GM12878 (cell line): ENCODE measurements at regions not wholly inside any gene's neighbourhood (a gene's known extent, or its start where the extent isn't known, plus 50 kb on each side); places are given as distances from the start of the nearest gene placed in this dataset.

Experiments used
- ATAC-seq: fragments of 200-7000 bp; cut with Tn5 transposase; 3 replicates; pipeline ENCODE4 v1.9.1; 2020; ENCODE audit warnings: mild to moderate bottlenecking, moderate library complexity
- BruUV-seq: library from RNA; stranded (reverse); fragments of 400-500 nt; replicated peaks from 2 replicates; lab custom pipeline; 2021; lab: Mats Ljungman, UMichigan
- CTCF ChIA-PET: fragments of 300-600 bp; sonication (Branson Sonifier 250); formaldehyde crosslinking; extraction: SDS; loops from one replicate; lab custom pipeline; 2021; ENCODE audit warnings: inconsistent platforms; lab: Yijun Ruan, JAX
- POLR2A ChIA-PET: fragments of 350-600 bp; formaldehyde crosslinking; extraction: SDS; loops from one replicate; lab custom pipeline; 2021; ENCODE audit warnings: inconsistent platforms; lab: Charles Lee
- RAD21 ChIA-PET: fragments of 300-600 bp; sonication (Branson Sonifier 250); formaldehyde crosslinking; loops from one replicate; lab custom pipeline; 2023; ENCODE audit warnings: antibody characterized with exemption; ENCODE audit not compliant: unreplicated experiment; lab: Charles Lee
- SMC1A ChIA-PET: fragments of 300-600 bp; sonication (Branson Sonifier 250); formaldehyde crosslinking; loops from one replicate; lab custom pipeline; 2023; ENCODE audit not compliant: unreplicated experiment, uncharacterized antibody; lab: Charles Lee
- DNase-seq: peaks from one replicate; pipeline ENCODE4 v3.0.0-alpha.2; 2011; ENCODE audit warnings: low read depth, low spot score
- FAIRE-seq: peaks from 3 replicates; lab custom pipeline; 2011; peaks lifted over from hg19 to GRCh38; lab: Jason Lieb, UNC
- H2AFZ ChIP-seq: 2 replicates; pipeline ENCODE4 v1.6.0; 2011; ENCODE audit warnings: low read depth, low read length, control low read depth; ENCODE audit not compliant: control insufficient read depth
- H3K27ac ChIP-seq: 2 replicates; pipeline ENCODE4 v1.5.1; 2011; ENCODE audit warnings: control low read depth; ENCODE audit not compliant: control insufficient read depth, insufficient read depth
- H3K27me3 ChIP-seq, 2 experiments: replicated peaks in 1 of 2; 2 replicates each; pipeline versions ENCODE4 v1.6.0 to v1.6.1; 2011; ENCODE audit warnings: low read length in 1 of 2; ENCODE audit not compliant: control insufficient read depth in 2 of 2, insufficient read depth in 2 of 2
- H3K36me3 ChIP-seq, 2 experiments: 2 replicates each; pipeline ENCODE4 v1.5.1; 2011; ENCODE audit warnings: low read length in 1 of 2; ENCODE audit not compliant: control insufficient read depth in 2 of 2, insufficient read depth in 2 of 2
- H3K4me1 ChIP-seq: 2 replicates; pipeline ENCODE4 v1.6.1; 2011; ENCODE audit warnings: mild to moderate bottlenecking, low read length, moderate library complexity, mixed read lengths; ENCODE audit not compliant: control insufficient read depth, insufficient read depth
- H3K4me2 ChIP-seq: 2 replicates; pipeline ENCODE4 v1.6.0; 2011; ENCODE audit warnings: control low read depth; ENCODE audit not compliant: control insufficient read depth, insufficient read depth
- H3K4me3 ChIP-seq: fragments of 200-600 bp; sonication (generic); 2 replicates; pipeline ENCODE4 v1.5.1; 2016
- H3K79me2 ChIP-seq: 2 replicates; pipeline ENCODE4 v1.6.0; 2011; ENCODE audit warnings: low read length; ENCODE audit not compliant: control insufficient read depth, insufficient read depth
- H3K9ac ChIP-seq: 2 replicates; pipeline ENCODE4 v1.8.0; 2011; ENCODE audit warnings: low read length, control low read depth, mixed read lengths; ENCODE audit not compliant: control insufficient read depth, insufficient read depth
- H3K9me3 ChIP-seq: replicated peaks from 3 replicates; pipeline ENCODE4 v1.5.1; 2011; ENCODE audit warnings: mild to moderate bottlenecking, low read length; ENCODE audit not compliant: control insufficient read depth, insufficient read depth
- H4K20me1 ChIP-seq: 2 replicates; pipeline ENCODE4 v1.6.0; 2011; ENCODE audit not compliant: control insufficient read depth, insufficient read depth
- BMI1 ChIP-seq: fragments of 450-650 bp; IDR thresholded peaks from 2 replicates; pipeline ENCODE4 v1.6.1; 2016; ENCODE audit warnings: mild to moderate bottlenecking, moderate library complexity, borderline replicate concordance
- CBX5 ChIP-seq: sonication (generic); IDR thresholded peaks from 2 replicates; pipeline ENCODE4 v1.6.1; 2016; ENCODE audit warnings: low read depth, moderate library complexity, mild to moderate bottlenecking, inconsistent platforms
- LARP7 ChIP-seq: fragments of 450-650 bp; IDR thresholded peaks from 2 replicates; pipeline ENCODE4 v1.6.1; 2017; ENCODE audit warnings: mild to moderate bottlenecking
- NFIC ChIP-seq: IDR thresholded peaks from 2 replicates; pipeline ENCODE4 v1.6.1; 2012; ENCODE audit warnings: low read depth, mild to moderate bottlenecking, inconsistent platforms, low read length, moderate library complexity
- SREBF2 ChIP-seq: IDR thresholded peaks from 2 replicates; pipeline ENCODE4 v1.6.1; 2012; ENCODE audit warnings: mild to moderate bottlenecking, low read length
- ZNF24 ChIP-seq: fragments of 450-650 bp; IDR thresholded peaks from 2 replicates; pipeline ENCODE4 v1.6.1; 2017; ENCODE audit warnings: antibody characterized with exemption, mild to moderate bottlenecking
- WGBS: methylation state at CpG from one replicate; pipeline ENCODE4 v1.1.6; 2016; ENCODE audit warnings: low lambda C conversion rate; ENCODE audit not compliant: insufficient replicate concordance, insufficient coverage; ENCODE audit errors: missing lambda C conversion rate; 5-methylcytosine and 5-hydroxymethylcytosine counted together
- in situ Hi-C: fragments of 300-500 bp; cut with MboI; formaldehyde crosslinking; loops from 9 replicates; pipeline ENCODE4 v1.14.3; 2018; ENCODE audit warnings: mixed read lengths
- intact Hi-C: fragments of 100-400 bp; cut with micrococcal nuclease; formaldehyde crosslinking; loops from one replicate; pipeline ENCODE4 v1.14.2; 2022; ENCODE audit not compliant: unreplicated experiment
- TF ChIP-seq, protein P1 (sequence below): fragments of 450-650 bp; IDR thresholded peaks from 2 replicates; pipeline ENCODE4 v1.6.1; 2017; ENCODE audit warnings: mild to moderate bottlenecking, low read depth, inconsistent platforms; ENCODE audit not compliant: poor library complexity, severe bottlenecking
- TF ChIP-seq, protein P2 (sequence below): fragments of 450-650 bp; IDR thresholded peaks from 2 replicates; pipeline ENCODE4 v1.6.1; 2014; ENCODE audit warnings: mild to moderate bottlenecking
- TF ChIP-seq, protein P3 (sequence below): fragments of 450-650 bp; formaldehyde crosslinking; IDR thresholded peaks from 2 replicates; pipeline ENCODE4 v1.4.0; 2022; ENCODE audit warnings: mild to moderate bottlenecking, moderate library complexity

GRCh38 chr7:136275794-136276193, 298.6 kb upstream of the MTPN start (continued):
- TF ChIP-seq, protein P1, sequence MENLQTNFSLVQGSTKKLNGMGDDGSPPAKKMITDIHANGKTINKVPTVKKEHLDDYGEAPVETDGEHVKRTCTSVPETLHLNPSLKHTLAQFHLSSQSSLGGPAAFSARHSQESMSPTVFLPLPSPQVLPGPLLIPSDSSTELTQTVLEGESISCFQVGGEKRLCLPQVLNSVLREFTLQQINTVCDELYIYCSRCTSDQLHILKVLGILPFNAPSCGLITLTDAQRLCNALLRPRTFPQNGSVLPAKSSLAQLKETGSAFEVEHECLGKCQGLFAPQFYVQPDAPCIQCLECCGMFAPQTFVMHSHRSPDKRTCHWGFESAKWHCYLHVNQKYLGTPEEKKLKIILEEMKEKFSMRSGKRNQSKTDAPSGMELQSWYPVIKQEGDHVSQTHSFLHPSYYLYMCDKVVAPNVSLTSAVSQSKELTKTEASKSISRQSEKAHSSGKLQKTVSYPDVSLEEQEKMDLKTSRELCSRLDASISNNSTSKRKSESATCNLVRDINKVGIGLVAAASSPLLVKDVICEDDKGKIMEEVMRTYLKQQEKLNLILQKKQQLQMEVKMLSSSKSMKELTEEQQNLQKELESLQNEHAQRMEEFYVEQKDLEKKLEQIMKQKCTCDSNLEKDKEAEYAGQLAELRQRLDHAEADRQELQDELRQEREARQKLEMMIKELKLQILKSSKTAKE: no peak

- in situ Hi-C loops: no loop called here
- Histone ChIP-seq H3K79me2 (no peaks in the 10 kb centered on the region), H3K4me2 (no peak overlapping the region), H3K27me3 (no peaks in the 10 kb centered on the region), H3K4me1 (no peaks in the 10 kb centered on the region), H3K9ac (no peak overlapping the region), H3K9me3 (no peaks in the 10 kb centered on the region), H3K36me3 (no peaks in the 10 kb centered on the region), H2AFZ (no peak overlapping the region), H4K20me1 (no peaks in the 10 kb centered on the region), H3K4me3 (no peak overlapping the region), H3K27ac (no peak overlapping the region)
- RAD21 ChIA-PET: no interaction called here
- SMC1A ChIA-PET: no interaction called here
- 17% methylated on average over 1 of the region's 1 CpG for WGBS
- ATAC-seq (no peak), FAIRE-seq (no peak), DNase-seq (no peak)
- no peak for TF ChIP-seq CBX5
- no peak for TF ChIP-seq ZNF24
- no peak for TF ChIP-seq NFIC
- TF ChIP-seq, protein P2, sequence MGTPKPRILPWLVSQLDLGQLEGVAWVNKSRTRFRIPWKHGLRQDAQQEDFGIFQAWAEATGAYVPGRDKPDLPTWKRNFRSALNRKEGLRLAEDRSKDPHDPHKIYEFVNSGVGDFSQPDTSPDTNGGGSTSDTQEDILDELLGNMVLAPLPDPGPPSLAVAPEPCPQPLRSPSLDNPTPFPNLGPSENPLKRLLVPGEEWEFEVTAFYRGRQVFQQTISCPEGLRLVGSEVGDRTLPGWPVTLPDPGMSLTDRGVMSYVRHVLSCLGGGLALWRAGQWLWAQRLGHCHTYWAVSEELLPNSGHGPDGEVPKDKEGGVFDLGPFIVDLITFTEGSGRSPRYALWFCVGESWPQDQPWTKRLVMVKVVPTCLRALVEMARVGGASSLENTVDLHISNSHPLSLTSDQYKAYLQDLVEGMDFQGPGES: no peak
- TF ChIP-seq BMI1: no peak
- no peak for TF ChIP-seq LARP7
- TF ChIP-seq SREBF2: no peak
- TF ChIP-seq, protein P3, sequence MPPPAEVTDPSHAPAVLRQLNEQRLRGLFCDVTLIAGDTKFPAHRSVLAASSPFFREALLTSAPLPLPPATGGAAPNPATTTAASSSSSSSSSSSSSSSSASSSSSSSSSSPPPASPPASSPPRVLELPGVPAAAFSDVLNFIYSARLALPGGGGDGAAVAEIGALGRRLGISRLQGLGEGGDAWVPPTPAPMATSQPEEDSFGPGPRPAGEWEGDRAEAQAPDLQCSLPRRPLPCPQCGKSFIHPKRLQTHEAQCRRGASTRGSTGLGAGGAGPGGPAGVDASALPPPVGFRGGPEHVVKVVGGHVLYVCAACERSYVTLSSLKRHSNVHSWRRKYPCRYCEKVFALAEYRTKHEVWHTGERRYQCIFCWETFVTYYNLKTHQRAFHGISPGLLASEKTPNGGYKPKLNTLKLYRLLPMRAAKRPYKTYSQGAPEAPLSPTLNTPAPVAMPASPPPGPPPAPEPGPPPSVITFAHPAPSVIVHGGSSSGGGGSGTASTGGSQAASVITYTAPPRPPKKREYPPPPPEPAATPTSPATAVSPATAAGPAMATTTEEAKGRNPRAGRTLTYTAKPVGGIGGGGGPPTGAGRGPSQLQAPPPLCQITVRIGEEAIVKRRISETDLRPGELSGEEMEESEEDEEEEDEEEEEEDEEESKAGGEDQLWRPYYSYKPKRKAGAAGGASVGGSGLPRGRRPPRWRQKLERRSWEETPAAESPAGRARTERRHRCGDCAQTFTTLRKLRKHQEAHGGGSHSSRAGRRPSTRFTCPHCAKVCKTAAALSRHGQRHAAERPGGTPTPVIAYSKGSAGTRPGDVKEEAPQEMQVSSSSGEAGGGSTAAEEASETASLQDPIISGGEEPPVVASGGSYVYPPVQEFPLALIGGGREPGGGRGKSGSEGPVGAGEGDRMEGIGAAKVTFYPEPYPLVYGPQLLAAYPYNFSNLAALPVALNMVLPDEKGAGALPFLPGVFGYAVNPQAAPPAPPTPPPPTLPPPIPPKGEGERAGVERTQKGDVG (CRISPR knock-in tag): no peak
- POLR2A ChIA-PET: no interaction called here
- CTCF ChIA-PET: no interaction called here
- intact Hi-C loops: no loop called here
- no TSS peak for BruUV-seq
Measured at GRCh38 chr7:136274636-136275345, 297.6 kb upstream of the MTPN start.
